ENCODE measurements at regions not wholly inside any gene's neighbourhood (a gene's known extent, or its start where the extent isn't known, plus 50 kb on each side); places are given as distances from the start of the nearest gene placed in this dataset.
A peak's percentile ranks its signal among the peaks of the same experiment; 100 is the strongest.

- in situ Hi-C loops (cut with HindIII; ENCODE audit: low pct_unique_long_range_greater_than_20kb, low sequenced_read_pairs): no loop called here
- DNase-seq (ENCODE audit: low read depth, low spot score): no peak
Observed at GRCh38 chr1:193549081-193549480, 362.7 kb upstream of the B3GALT2 start.

GRCh38 chr1:193545171-193545570 lies 358.8 kb upstream of the B3GALT2 start:
- DNase-seq (ENCODE audit: low read depth, low spot score): no peak
- in situ Hi-C loops (cut with HindIII; ENCODE audit: low pct_unique_long_range_greater_than_20kb, low sequenced_read_pairs): no loop called here

- in situ Hi-C loops (cut with HindIII; ENCODE audit: low pct_unique_long_range_greater_than_20kb, low sequenced_read_pairs): no loop called here
- peak; percentile 53 for DNase-seq (ENCODE audit: low read depth, low spot score)
Observed at GRCh38 chr1:193543259-193543658, 356.8 kb upstream of the B3GALT2 start.

- in situ Hi-C loops (cut with HindIII; ENCODE audit: low pct_unique_long_range_greater_than_20kb, low sequenced_read_pairs): no loop called here
- no peak for DNase-seq (ENCODE audit: low read depth, low spot score)
Observed at GRCh38 chr1:193542690-193543089, 356.3 kb upstream of the B3GALT2 start.

GRCh38 chr1:193540511-193540910 lies 354.1 kb upstream of the B3GALT2 start:
- in situ Hi-C loops (cut with HindIII; ENCODE audit: low pct_unique_long_range_greater_than_20kb, low sequenced_read_pairs): no loop called here

GRCh38 chr1:193539731-193540459 lies 353.5 kb upstream of the B3GALT2 start:
- no peak for DNase-seq (ENCODE audit: low read depth, low spot score)
- in situ Hi-C loops (cut with HindIII; ENCODE audit: low pct_unique_long_range_greater_than_20kb, low sequenced_read_pairs): no loop called here

More at GRCh38 chr1:193540511-193540910, 354.1 kb upstream of the B3GALT2 start:
- no peak for DNase-seq (ENCODE audit: low read depth, low spot score)

GRCh38 chr1:193538680-193539079 lies 352.3 kb upstream of the B3GALT2 start:
- in situ Hi-C loops (cut with HindIII; ENCODE audit: low pct_unique_long_range_greater_than_20kb, low sequenced_read_pairs): no loop called here
- DNase-seq (ENCODE audit: low read depth, low spot score): no peak

GRCh38 chr1:193538003-193538354 lies 351.6 kb upstream of the B3GALT2 start:
- DNase-seq (ENCODE audit: low read depth, low spot score): no peak
- in situ Hi-C loops (cut with HindIII; ENCODE audit: low pct_unique_long_range_greater_than_20kb, low sequenced_read_pairs): no loop called here

GRCh38 chr1:193537266-193538002 lies 351.0 kb upstream of the B3GALT2 start:
- no peak for DNase-seq (ENCODE audit: low read depth, low spot score)
- in situ Hi-C loops (cut with HindIII; ENCODE audit: low pct_unique_long_range_greater_than_20kb, low sequenced_read_pairs): no loop called here

GRCh38 chr1:193533853-193534252 lies 347.4 kb upstream of the B3GALT2 start:
- no peak for DNase-seq (ENCODE audit: low read depth, low spot score)
- in situ Hi-C loops (cut with HindIII; ENCODE audit: low pct_unique_long_range_greater_than_20kb, low sequenced_read_pairs): no loop called here

GRCh38 chr1:193525917-193526710 lies 339.7 kb upstream of the B3GALT2 start:
- no peak for DNase-seq (ENCODE audit: low read depth, low spot score)
- in situ Hi-C loops (cut with HindIII; ENCODE audit: low pct_unique_long_range_greater_than_20kb, low sequenced_read_pairs): no loop called here

- no peak for DNase-seq (ENCODE audit: low read depth, low spot score)
- in situ Hi-C loops (cut with HindIII; ENCODE audit: low pct_unique_long_range_greater_than_20kb, low sequenced_read_pairs): no loop called here
Observed at GRCh38 chr1:193525411-193525810, 339.0 kb upstream of the B3GALT2 start.

GRCh38 chr1:193524616-193525015 lies 338.2 kb upstream of the B3GALT2 start:
- in situ Hi-C loops (cut with HindIII; ENCODE audit: low pct_unique_long_range_greater_than_20kb, low sequenced_read_pairs): no loop called here
- no peak for DNase-seq (ENCODE audit: low read depth, low spot score)

GRCh38 chr1:193524021-193524420 lies 337.6 kb upstream of the B3GALT2 start:
- in situ Hi-C loops (cut with HindIII; ENCODE audit: low pct_unique_long_range_greater_than_20kb, low sequenced_read_pairs): no loop called here
- DNase-seq (ENCODE audit: low read depth, low spot score): no peak

GRCh38 chr1:193520472-193520871 lies 334.1 kb upstream of the B3GALT2 start:
- DNase-seq (ENCODE audit: low read depth, low spot score): no peak
- in situ Hi-C loops (cut with HindIII; ENCODE audit: low pct_unique_long_range_greater_than_20kb, low sequenced_read_pairs): no loop called here

GRCh38 chr1:193519922-193520321 lies 333.5 kb upstream of the B3GALT2 start:
- DNase-seq (ENCODE audit: low read depth, low spot score): peak; percentile 46
- in situ Hi-C loops (cut with HindIII; ENCODE audit: low pct_unique_long_range_greater_than_20kb, low sequenced_read_pairs): no loop called here

GRCh38 chr1:193516755-193517388 lies 330.5 kb upstream of the B3GALT2 start:
- DNase-seq (ENCODE audit: low read depth, low spot score): no peak

GRCh38 chr1:193514397-193514796 lies 328.0 kb upstream of the B3GALT2 start:
- in situ Hi-C loops (cut with HindIII; ENCODE audit: low pct_unique_long_range_greater_than_20kb, low sequenced_read_pairs): no loop called here
- no peak for DNase-seq (ENCODE audit: low read depth, low spot score)

More at GRCh38 chr1:193516755-193517388, 330.5 kb upstream of the B3GALT2 start:
- in situ Hi-C loops (cut with HindIII; ENCODE audit: low pct_unique_long_range_greater_than_20kb, low sequenced_read_pairs): no loop called here

Measured in SK-MEL-5 (cell line).